ENCODE measurements at regions not wholly inside any gene's neighbourhood (a gene's known extent, or its start where the extent isn't known, plus 50 kb on each side); places are given as distances from the start of the nearest gene placed in this dataset.

DNA sequence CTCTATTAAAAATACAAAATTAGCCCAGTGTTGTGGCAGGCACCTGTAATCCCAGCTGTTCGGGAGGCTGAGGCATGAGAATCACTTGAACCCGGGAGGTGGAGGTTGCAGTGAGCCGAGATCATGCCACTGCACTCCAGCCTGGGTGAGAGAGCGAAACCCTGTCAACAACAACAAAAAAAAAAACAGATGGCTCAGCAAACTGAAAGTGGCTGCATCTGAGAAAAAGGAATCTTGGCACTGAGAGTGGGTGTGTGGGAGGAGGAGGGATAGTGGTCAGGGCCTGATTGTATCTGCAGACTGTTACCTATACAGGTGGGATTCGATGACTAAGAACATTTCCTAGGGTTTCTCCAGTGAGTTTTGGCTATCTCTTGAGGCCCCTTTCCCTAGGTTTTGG, 122.2 kb upstream of the BARHL2 start:
- no peaks in the 10 kb centered on the region for H3K4me1 ChIP-seq (ENCODE audit: control insufficient read depth, insufficient read depth, low read length, poor library complexity, severe bottlenecking)
- no peak overlapping the region for H3K4me3 ChIP-seq (ENCODE audit: extremely low read depth, insufficient read depth, low read length, poor library complexity, severe bottlenecking)
- H3K9me3 ChIP-seq (ENCODE audit: control insufficient read depth, low read length), result no peaks in the 10 kb centered on the region
- 74 to 84% methylated on average over 2 to 4 of the region's 5 CpGs for WGBS, 2 experiments (ENCODE audit: insufficient coverage in 2 of 2)
- H3K27ac ChIP-seq (ENCODE audit: low read depth, low read length, severe bottlenecking), result no peak overlapping the region
- no peaks in the 10 kb centered on the region for H3K36me3 ChIP-seq (ENCODE audit: control insufficient read depth, insufficient read depth, low read length)

DNA sequence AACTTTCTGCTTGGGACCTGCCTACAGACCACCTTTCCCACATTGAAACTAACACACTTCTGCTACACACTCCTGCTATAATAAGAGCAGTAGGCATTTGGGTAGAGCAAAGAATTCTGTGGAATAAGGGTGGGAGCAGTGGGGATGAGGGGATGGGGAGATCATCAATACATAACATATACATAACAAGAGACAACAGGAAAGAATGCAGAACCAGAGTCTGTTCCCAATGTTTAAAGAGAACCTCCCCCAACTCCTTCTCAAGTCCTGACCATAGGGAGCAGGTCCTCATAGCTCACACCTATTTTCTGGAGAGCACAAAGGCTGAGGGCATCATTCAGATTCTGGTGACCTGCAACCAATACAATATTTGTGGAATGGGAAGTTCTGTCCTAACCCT, 121.6 kb upstream of the BARHL2 start:
- no peak overlapping the region for H3K4me3 ChIP-seq (ENCODE audit: extremely low read depth, insufficient read depth, low read length, poor library complexity, severe bottlenecking)
- H3K36me3 ChIP-seq (ENCODE audit: control insufficient read depth, insufficient read depth, low read length), result no peaks in the 10 kb centered on the region
- H3K9me3 ChIP-seq (ENCODE audit: control insufficient read depth, low read length), result no peaks in the 10 kb centered on the region
- no peaks in the 10 kb centered on the region for H3K4me1 ChIP-seq (ENCODE audit: control insufficient read depth, insufficient read depth, low read length, poor library complexity, severe bottlenecking)
- H3K27ac ChIP-seq (ENCODE audit: low read depth, low read length, severe bottlenecking), result no peak overlapping the region

DNA sequence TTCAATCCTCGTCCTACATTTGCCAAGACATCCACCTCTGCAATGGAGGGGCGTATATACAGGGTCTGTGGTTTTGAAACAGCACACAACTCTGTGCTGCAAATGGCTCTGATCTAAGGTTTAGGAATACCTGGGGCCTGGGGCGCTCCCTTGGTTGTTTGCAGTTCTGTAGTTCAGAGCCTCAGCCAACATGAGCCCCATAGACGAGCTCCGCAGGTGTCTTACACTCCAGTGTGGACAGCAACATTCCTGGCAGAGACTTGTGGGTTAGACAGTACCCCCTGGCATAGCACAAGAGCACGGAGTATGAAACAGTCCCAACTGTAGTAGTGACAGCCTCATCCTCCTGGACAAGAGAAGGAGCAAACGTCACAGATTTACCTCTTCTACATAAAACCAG, 120.3 kb upstream of the BARHL2 start:
- no peaks in the 10 kb centered on the region for H3K9me3 ChIP-seq (ENCODE audit: control insufficient read depth, low read length)
- H3K36me3 ChIP-seq (ENCODE audit: control insufficient read depth, insufficient read depth, low read length), result no peaks in the 10 kb centered on the region
- H3K4me1 ChIP-seq (ENCODE audit: control insufficient read depth, insufficient read depth, low read length, poor library complexity, severe bottlenecking), result no peaks in the 10 kb centered on the region
- 69 to 90% methylated on average over 5 to 6 of the region's 7 CpGs for WGBS, 2 experiments (ENCODE audit: insufficient coverage in 2 of 2)
- H3K4me3 ChIP-seq (ENCODE audit: extremely low read depth, insufficient read depth, low read length, poor library complexity, severe bottlenecking), result no peak overlapping the region
- no peak overlapping the region for H3K27ac ChIP-seq (ENCODE audit: low read depth, low read length, severe bottlenecking)

DNA sequence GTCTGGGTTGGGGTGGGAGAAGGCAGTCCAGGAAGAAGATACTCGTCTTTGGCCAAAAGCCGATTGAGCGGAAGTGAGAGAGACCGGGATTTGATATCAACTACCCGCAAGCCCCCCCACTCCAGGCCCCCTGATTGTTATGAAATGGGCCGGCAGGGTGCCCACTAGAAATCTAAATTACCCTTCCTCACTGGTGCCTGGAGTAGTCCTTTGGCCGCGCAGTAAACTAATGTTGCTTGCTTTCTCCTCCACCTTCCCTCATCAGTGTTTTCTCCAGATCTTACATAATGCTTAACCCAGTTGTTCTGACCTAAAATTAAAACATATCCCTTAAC, 119.2 kb upstream of the BARHL2 start:
- Histone ChIP-seq H3K9me3 (ENCODE audit: control insufficient read depth, low read length) (no peaks in the 10 kb centered on the region), H3K36me3 (ENCODE audit: control insufficient read depth, insufficient read depth, low read length) (no peaks in the 10 kb centered on the region), H3K4me1 (ENCODE audit: control insufficient read depth, insufficient read depth, low read length, poor library complexity, severe bottlenecking) (no peaks in the 10 kb centered on the region), H3K27ac (ENCODE audit: low read depth, low read length, severe bottlenecking) (no peak overlapping the region), H3K4me3 (ENCODE audit: extremely low read depth, insufficient read depth, low read length, poor library complexity, severe bottlenecking) (no peak overlapping the region)
- 22 to 25% methylated on average over 3 to 6 of the region's 8 CpGs for WGBS, 2 experiments (ENCODE audit: insufficient coverage in 2 of 2)

DNA sequence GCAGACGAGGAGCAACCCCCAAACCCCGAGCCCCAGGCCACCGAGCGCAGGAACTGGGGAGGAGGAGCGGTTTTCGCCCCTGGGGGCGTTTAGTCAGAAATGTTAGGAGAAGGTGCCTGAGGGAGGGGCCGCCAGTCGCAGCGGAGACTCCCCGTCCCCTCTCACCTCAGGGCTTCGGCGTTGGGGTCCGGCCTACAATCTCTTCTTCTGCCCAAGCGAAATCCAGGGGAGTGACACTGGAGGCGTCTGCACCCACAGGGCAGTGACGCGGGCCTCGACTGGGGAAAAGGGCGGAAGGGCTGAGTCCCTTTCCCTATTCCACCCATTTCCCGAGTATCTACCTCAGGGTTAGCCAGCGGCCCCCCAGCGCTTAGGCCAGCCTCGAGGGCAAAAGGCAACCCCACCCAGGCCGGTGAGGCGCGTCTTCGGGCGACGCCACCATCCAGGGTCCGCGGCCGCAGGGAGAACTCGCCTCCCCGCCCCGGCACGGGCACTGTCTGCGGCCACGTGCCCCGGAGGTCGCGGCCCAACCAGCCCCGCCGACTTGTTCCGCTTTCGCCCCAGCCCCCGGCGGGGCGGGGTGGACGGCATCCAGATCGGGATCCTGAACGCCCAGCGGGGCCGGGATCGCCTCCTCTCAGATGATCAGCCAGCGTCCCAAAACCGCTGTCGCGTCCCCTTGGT, 118.7 kb upstream of the BARHL2 start:
- H3K27ac ChIP-seq (ENCODE audit: low read depth, low read length, severe bottlenecking), result no peak overlapping the region
- H3K4me3 ChIP-seq (ENCODE audit: extremely low read depth, insufficient read depth, low read length, poor library complexity, severe bottlenecking), result no peak overlapping the region
- WGBS, 2 experiments (ENCODE audit: insufficient coverage in 2 of 2), result 20 to 25% methylated on average over 34 to 38 of the region's 59 CpGs

DNA sequence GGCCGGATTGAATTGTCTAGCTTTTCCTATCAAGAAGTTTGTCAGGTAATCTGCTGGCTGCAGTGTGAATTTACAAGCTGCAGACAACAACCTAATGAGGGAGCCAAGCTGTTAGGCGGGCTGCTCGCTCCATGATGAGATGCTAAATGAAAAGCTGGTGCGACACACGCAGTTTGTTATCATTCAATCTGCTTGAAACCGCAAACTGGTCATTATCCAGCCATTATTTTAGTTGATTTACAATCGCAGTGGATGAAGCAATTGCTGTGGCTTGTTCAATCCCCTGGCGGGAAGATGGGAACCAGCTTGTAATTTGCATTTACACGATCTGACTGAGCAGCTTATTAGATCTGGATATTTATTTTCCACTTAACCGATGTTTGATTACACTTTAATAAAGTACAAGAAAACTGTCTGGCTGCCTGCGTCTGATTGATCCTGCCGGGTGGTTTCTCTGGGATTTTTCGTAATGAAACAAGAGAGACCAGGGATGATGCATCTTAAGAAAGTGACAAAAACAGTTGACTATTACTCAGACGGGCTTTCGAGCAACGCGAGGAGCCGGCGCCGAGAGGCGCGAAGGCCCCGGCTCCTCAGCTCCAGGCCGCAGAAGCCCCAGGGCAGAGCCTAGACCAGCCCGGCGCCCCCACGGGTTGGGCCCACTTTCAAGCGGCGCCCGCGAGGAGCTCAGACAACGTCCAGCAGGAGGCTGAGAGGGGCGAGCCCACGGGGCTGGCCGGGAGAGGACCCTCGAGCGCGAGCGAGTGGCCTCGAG, 118.0 kb upstream of the BARHL2 start:
- WGBS, 2 experiments (ENCODE audit: insufficient coverage in 2 of 2), result 21 to 25% methylated on average over 21 to 29 of the region's 40 CpGs
- no peak overlapping the region for H3K27ac ChIP-seq (ENCODE audit: low read depth, low read length, severe bottlenecking)
- no peak overlapping the region for H3K4me3 ChIP-seq (ENCODE audit: extremely low read depth, insufficient read depth, low read length, poor library complexity, severe bottlenecking)
- H3K4me1 ChIP-seq (ENCODE audit: control insufficient read depth, insufficient read depth, low read length, poor library complexity, severe bottlenecking), result no peaks in the 10 kb centered on the region
- no peaks in the 10 kb centered on the region for H3K9me3 ChIP-seq (ENCODE audit: control insufficient read depth, low read length)
- no peaks in the 10 kb centered on the region for H3K36me3 ChIP-seq (ENCODE audit: control insufficient read depth, insufficient read depth, low read length)

More for the DNA sequence above, 118.7 kb upstream of the BARHL2 start:
- no peaks in the 10 kb centered on the region for H3K4me1 ChIP-seq (ENCODE audit: control insufficient read depth, insufficient read depth, low read length, poor library complexity, severe bottlenecking)
- H3K9me3 ChIP-seq (ENCODE audit: control insufficient read depth, low read length), result no peaks in the 10 kb centered on the region
- H3K36me3 ChIP-seq (ENCODE audit: control insufficient read depth, insufficient read depth, low read length), result no peaks in the 10 kb centered on the region

DNA sequence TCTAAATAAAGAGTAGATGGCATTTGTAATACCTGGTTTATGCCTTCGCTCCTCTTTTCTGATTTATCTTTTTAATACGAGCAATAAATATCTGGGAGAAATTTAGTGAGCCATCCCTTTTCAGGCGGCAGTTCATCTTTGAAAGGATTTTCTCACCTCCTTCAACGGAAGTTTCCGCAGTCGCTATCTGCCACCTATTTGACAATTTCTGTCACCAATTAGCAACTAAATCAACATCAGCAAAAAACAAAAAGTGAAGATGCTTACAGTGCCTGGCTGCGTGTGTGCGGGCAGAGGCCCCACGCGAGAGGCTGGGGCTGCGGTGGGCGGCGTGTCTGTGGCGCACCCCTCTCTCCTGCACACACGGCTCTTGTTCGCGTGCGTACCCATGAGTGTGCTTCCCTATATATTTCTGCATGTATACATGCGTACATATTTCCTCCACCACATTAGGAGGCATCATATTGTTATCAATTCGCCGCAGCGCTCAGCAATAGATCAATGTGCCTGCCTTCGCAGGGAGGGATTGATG, 117.3 kb upstream of the BARHL2 start:
- WGBS, 2 experiments (ENCODE audit: insufficient coverage in 2 of 2), result 25 to 37% methylated on average over 14 to 17 of the region's 23 CpGs

DNA sequence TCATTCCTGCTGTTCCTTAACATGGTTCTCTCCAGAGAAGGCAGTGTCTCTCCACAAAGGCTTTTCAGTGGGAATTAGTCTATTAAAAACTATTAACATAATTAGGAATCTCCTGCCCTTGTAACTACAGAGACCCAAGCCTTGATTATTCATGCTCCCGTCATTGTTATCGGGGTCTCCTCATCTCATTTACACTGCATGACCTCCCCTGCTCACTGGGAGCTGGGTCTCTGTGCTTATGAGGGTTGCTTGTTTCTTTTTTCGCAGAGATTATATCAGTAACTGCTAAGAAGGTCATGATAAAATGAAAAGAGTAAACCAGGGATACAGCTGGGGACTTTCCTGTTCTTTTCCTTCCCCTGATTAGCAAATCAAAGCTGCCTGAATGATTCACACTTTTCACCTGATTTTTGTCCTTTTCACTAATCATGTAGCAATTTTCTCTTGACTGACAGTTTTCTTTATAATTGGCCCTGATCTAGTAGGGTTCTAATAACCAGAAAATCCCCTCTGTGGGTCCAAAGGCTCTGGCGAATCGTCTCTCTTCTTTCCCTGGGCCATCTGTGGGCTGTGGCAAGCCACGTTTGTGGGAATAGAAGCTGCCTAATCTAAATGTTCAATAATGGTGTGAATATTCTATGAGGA, 116.5 kb upstream of the BARHL2 start:
- H3K27ac ChIP-seq (ENCODE audit: low read depth, low read length, severe bottlenecking), result no peak overlapping the region

More for the DNA sequence above, 117.3 kb upstream of the BARHL2 start:
- Histone ChIP-seq H3K36me3 (ENCODE audit: control insufficient read depth, insufficient read depth, low read length) (no peaks in the 10 kb centered on the region), H3K4me3 (ENCODE audit: extremely low read depth, insufficient read depth, low read length, poor library complexity, severe bottlenecking) (no peak overlapping the region), H3K9me3 (ENCODE audit: control insufficient read depth, low read length) (no peaks in the 10 kb centered on the region), H3K27ac (ENCODE audit: low read depth, low read length, severe bottlenecking) (no peak overlapping the region), H3K4me1 (ENCODE audit: control insufficient read depth, insufficient read depth, low read length, poor library complexity, severe bottlenecking) (no peaks in the 10 kb centered on the region)

DNA sequence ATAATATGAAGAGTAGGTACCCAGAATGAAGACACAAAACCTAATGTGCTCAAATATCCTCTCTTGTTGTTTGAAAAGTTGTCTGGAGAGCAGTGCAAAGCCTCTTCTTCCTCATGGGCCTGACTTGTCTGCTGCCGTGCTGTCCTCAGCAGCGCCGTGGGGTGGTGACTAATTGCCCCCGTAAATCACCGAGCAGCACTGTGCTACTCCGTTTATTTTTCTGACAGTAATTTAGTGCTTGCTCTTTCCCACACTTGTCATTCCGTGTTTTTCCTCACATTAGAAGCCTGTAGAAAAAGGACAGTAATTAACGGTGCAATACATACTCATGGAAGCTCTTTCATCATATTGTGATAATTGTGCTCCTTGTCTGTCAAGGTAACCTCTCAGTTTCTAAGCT, 114.8 kb upstream of the BARHL2 start:
- WGBS, 2 experiments (ENCODE audit: insufficient coverage in 2 of 2), result 42 to 52% methylated on average over 7 to 8 of the region's 8 CpGs
- no peak overlapping the region for H3K4me3 ChIP-seq (ENCODE audit: extremely low read depth, insufficient read depth, low read length, poor library complexity, severe bottlenecking)
- no peaks in the 10 kb centered on the region for H3K36me3 ChIP-seq (ENCODE audit: control insufficient read depth, insufficient read depth, low read length)
- no peaks in the 10 kb centered on the region for H3K9me3 ChIP-seq (ENCODE audit: control insufficient read depth, low read length)
- no peaks in the 10 kb centered on the region for H3K4me1 ChIP-seq (ENCODE audit: control insufficient read depth, insufficient read depth, low read length, poor library complexity, severe bottlenecking)
- H3K27ac ChIP-seq (ENCODE audit: low read depth, low read length, severe bottlenecking), result no peak overlapping the region

More for the DNA sequence above, 116.5 kb upstream of the BARHL2 start:
- no peak overlapping the region for H3K4me3 ChIP-seq (ENCODE audit: extremely low read depth, insufficient read depth, low read length, poor library complexity, severe bottlenecking)
- WGBS, 2 experiments (ENCODE audit: insufficient coverage in 2 of 2), result 5% methylated on average over 5 of the region's 6 CpGs; no CpG with 5 or more reads in 1 of the 2 experiments
- H3K36me3 ChIP-seq (ENCODE audit: control insufficient read depth, insufficient read depth, low read length), result no peaks in the 10 kb centered on the region
- no peaks in the 10 kb centered on the region for H3K9me3 ChIP-seq (ENCODE audit: control insufficient read depth, low read length)
- no peaks in the 10 kb centered on the region for H3K4me1 ChIP-seq (ENCODE audit: control insufficient read depth, insufficient read depth, low read length, poor library complexity, severe bottlenecking)

DNA sequence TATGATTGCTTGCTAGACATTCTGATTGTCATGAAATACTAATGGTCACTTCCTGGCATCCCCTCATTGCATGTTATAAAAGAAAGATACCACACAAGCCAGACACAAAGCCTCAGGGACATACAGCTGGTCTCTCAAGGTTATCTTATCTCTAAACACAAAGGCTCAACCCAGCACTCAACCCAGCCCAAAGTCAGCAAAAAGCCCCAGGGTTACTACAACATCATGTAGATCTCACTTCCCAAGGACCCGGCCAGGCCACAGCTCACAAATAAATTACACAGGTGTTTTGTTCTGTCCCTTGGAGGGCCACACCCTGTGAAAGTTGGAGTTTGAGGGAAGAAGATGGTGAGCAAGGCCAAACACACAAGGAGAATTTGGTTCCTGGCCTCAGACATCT, 109.7 kb upstream of the BARHL2 start:
- H3K27ac ChIP-seq (ENCODE audit: low read depth, low read length, severe bottlenecking), result no peak overlapping the region
- H3K9me3 ChIP-seq (ENCODE audit: control insufficient read depth, low read length), result no peaks in the 10 kb centered on the region
- no CpG with 5 or more reads among the region's 1 CpG for WGBS, 2 experiments (ENCODE audit: insufficient coverage in 2 of 2)
- no peak overlapping the region for H3K4me3 ChIP-seq (ENCODE audit: extremely low read depth, insufficient read depth, low read length, poor library complexity, severe bottlenecking)
- H3K4me1 ChIP-seq (ENCODE audit: control insufficient read depth, insufficient read depth, low read length, poor library complexity, severe bottlenecking), result peaks cover 7% of the 10 kb centered on the region
- H3K36me3 ChIP-seq (ENCODE audit: control insufficient read depth, insufficient read depth, low read length), result no peaks in the 10 kb centered on the region
